Endothelial cell of umbilical vein (primary cell): ENCODE measurements at regions not wholly inside any gene's neighbourhood (a gene's known extent, or its start where the extent isn't known, plus 50 kb on each side); places are given as distances from the start of the nearest gene placed in this dataset.

Experiments
- BruUV-seq: library from RNA; stranded (reverse); fragments of 400-500 nt; replicated peaks from 2 replicates; lab custom pipeline; 2021; lab: Mats Ljungman, UMichigan
- CTCF ChIA-PET: fragments of 300-600, 350-600 bp; sonication (Branson Sonifier 250); formaldehyde crosslinking; loops from one replicate; lab custom pipeline; 2021; ENCODE audit warnings: antibody characterized with exemption, inconsistent platforms; lab: Charles Lee
- POLR2A ChIA-PET: fragments of 300-600, 350-600 bp; sonication (Branson Sonifier 250); formaldehyde crosslinking; loops from one replicate; lab custom pipeline; 2021; ENCODE audit warnings: antibody characterized with exemption, inconsistent platforms; lab: Charles Lee
- DNase-seq: peaks from one replicate; pipeline ENCODE4 v3.0.0-alpha.2; 2011; ENCODE audit warnings: low read depth, low spot score
- FAIRE-seq: peaks from 2 replicates; lab custom pipeline; 2011; peaks lifted over from hg19 to GRCh38; lab: Jason Lieb, UNC
- H2AFZ ChIP-seq: 2 replicates; pipeline ENCODE4 v1.6.0; 2012; ENCODE audit warnings: low read depth, low read length, control low read depth, inconsistent platforms
- H3K27ac ChIP-seq: 2 replicates; pipeline ENCODE4 v1.5.1; 2011; ENCODE audit warnings: low read depth, mild to moderate bottlenecking, control low read depth, low read length, moderate library complexity; ENCODE audit not compliant: insufficient read depth
- H3K27me3 ChIP-seq, 2 experiments: 2 replicates each; pipeline versions ENCODE4 v1.6.0 to v1.6.1; 2011; ENCODE audit warnings: low read length in 2 of 2, mixed read lengths in 1 of 2; ENCODE audit not compliant: control insufficient read depth in 2 of 2, insufficient read depth in 2 of 2
- H3K36me3 ChIP-seq, 2 experiments: 2 replicates in 1 of 2; 3 replicates in 1 of 2; pipeline ENCODE4 v1.5.1; 2011; ENCODE audit warnings: low read length in 2 of 2, mild to moderate bottlenecking in 1 of 2, moderate library complexity in 1 of 2; ENCODE audit not compliant: control insufficient read depth in 2 of 2, insufficient read depth in 2 of 2; ENCODE audit errors: extremely low read depth in 1 of 2
- H3K4me1 ChIP-seq: 3 replicates; pipeline ENCODE4 v1.5.1; 2011; ENCODE audit warnings: mild to moderate bottlenecking, low read length; ENCODE audit not compliant: control insufficient read depth, insufficient read depth; ENCODE audit errors: extremely low read depth
- H3K4me2 ChIP-seq: 2 replicates; pipeline ENCODE4 v1.6.1; 2011; ENCODE audit warnings: low read length, control low read depth, mixed read lengths; ENCODE audit not compliant: insufficient read depth
- H3K4me3 ChIP-seq, 3 experiments: fragments of 200-600 bp in 1 of 3; sonication (generic), shearing (Covaris generic) in 1 of 3; replicated peaks in 1 of 3; 2 replicates each; pipeline ENCODE4 v1.5.1; 2011 to 2016; ENCODE audit warnings: control low read depth in 3 of 3, low read length in 3 of 3, mild to moderate bottlenecking in 2 of 3, inconsistent platforms in 1 of 3, low read depth in 1 of 3, moderate library complexity in 1 of 3; ENCODE audit not compliant: insufficient read depth in 1 of 3
- H3K79me2 ChIP-seq: 2 replicates; pipeline ENCODE4 v1.6.0; 2012; ENCODE audit warnings: low read length, inconsistent platforms; ENCODE audit not compliant: control insufficient read depth, insufficient read depth
- H3K9ac ChIP-seq: replicated peaks from 2 replicates; pipeline ENCODE3; 2011; ENCODE audit warnings: low read length, control low read depth; ENCODE audit not compliant: insufficient read depth; ENCODE audit errors: extremely low read depth
- H3K9me1 ChIP-seq: replicated peaks from 3 replicates; pipeline ENCODE4 v1.6.0; 2011; ENCODE audit warnings: mild to moderate bottlenecking, low read length; ENCODE audit not compliant: control insufficient read depth, insufficient read depth; ENCODE audit errors: extremely low read depth
- H3K9me3 ChIP-seq: replicated peaks from 2 replicates; pipeline ENCODE4 v1.5.1; 2012; ENCODE audit warnings: low read length, inconsistent platforms; ENCODE audit not compliant: control insufficient read depth, insufficient read depth
- H4K20me1 ChIP-seq: replicated peaks from 2 replicates; pipeline ENCODE3; 2011; ENCODE audit warnings: mild to moderate bottlenecking, low read length; ENCODE audit not compliant: control insufficient read depth, insufficient read depth; ENCODE audit errors: extremely low read depth
- CTCF ChIP-seq, 2 donors: IDR thresholded peaks; 1 replicate in 1 of 2; 2 replicates in 1 of 2; pipeline ENCODE4 v1.5.1; 2011; ENCODE audit warnings: low read length in 2 of 2, mild to moderate bottlenecking in 2 of 2, moderate library complexity in 2 of 2, control low read depth in 1 of 2, inconsistent platforms in 1 of 2, low read depth in 1 of 2; ENCODE audit not compliant: insufficient read depth in 1 of 2; ENCODE audit errors: extremely low read depth in 1 of 2
- EZH2 ChIP-seq: IDR thresholded peaks from 2 replicates; pipeline ENCODE4 v1.6.1; 2012; ENCODE audit warnings: borderline replicate concordance, low read depth, mild to moderate bottlenecking, moderate library complexity, low read length, inconsistent platforms; ENCODE audit not compliant: severe bottlenecking
- FOS ChIP-seq: IDR thresholded peaks from 2 replicates; pipeline ENCODE4 v1.6.1; 2011; ENCODE audit warnings: mild to moderate bottlenecking, low read length, moderate library complexity, borderline replicate concordance; ENCODE audit not compliant: insufficient read depth
- GATA2 ChIP-seq: IDR thresholded peaks from 2 replicates; pipeline ENCODE4 v1.7.0; 2011; ENCODE audit warnings: low read depth, mild to moderate bottlenecking, moderate library complexity, mixed read lengths, low read length; ENCODE audit not compliant: insufficient read length, insufficient read depth
- JUN ChIP-seq: IDR thresholded peaks from 2 replicates; pipeline ENCODE4 v1.6.1; 2011; ENCODE audit warnings: borderline replicate concordance, low read depth; ENCODE audit not compliant: insufficient read length, insufficient read depth
- MYC ChIP-seq: IDR thresholded peaks from one replicate; pipeline ENCODE4 v1.6.1; 2011; ENCODE audit warnings: mild to moderate bottlenecking, low read depth, low read length
- POLR2A ChIP-seq: IDR thresholded peaks from 2 replicates; pipeline ENCODE4 v1.6.1; 2012; ENCODE audit warnings: low read depth, mild to moderate bottlenecking, control low read depth, low read length
- POLR2AphosphoS5 ChIP-seq: IDR thresholded peaks from 2 replicates; pipeline ENCODE4 v1.6.1; 2012; ENCODE audit warnings: low read depth, mild to moderate bottlenecking, control low read depth, low read length, moderate library complexity; ENCODE audit not compliant: insufficient read depth
- dilution Hi-C: fragments of 300-500 bp; cut with MboI; formaldehyde crosslinking; loops from one replicate; pipeline ENCODE4 v1.15.0; 2019; ENCODE audit warnings: low sequenced_read_pairs; ENCODE audit not compliant: extremely low pct_ligation_motif_present
- intact Hi-C: fragments of 100-400 bp; cut with micrococcal nuclease; formaldehyde crosslinking; loops from one replicate; pipeline ENCODE4 v1.10.0; 2022
- TF ChIP-seq, protein P1 (sequence below): IDR thresholded peaks from 2 replicates; pipeline ENCODE4 v1.6.1; 2011; ENCODE audit not compliant: insufficient read depth, insufficient read length

DNA sequence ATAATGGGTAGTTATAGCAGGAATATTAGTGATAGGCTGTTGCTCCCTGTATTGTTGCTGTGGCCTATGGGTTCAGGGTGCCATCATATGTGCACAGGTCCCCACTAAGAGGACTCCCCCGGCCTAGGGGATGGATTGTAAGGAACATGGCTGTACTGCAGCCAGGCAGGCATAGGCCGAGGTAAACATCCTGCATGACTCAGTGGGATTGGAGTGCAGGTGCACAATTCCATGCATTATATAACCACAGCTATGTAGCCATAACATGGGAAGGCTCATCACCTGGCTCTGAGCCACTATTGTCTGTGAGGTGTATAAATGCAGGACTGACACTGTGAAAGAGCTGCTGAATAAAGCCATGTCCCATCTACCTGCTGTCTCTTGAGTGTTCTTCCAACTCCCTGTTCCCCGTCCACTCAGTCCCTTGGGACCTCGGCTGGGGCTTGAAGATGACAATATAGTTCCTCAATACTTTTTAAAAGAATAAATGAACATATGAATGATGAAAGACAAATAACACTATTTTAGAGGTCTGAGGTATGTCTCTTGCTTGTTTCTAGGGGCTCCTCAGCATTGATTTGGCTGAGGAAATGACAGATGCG, 425.2 kb downstream of the IDS start:
- dilution Hi-C loops: no loop called here
- no peaks in the 10 kb centered on the region for H3K4me1 ChIP-seq
- no peak overlapping the region for H3K4me3 ChIP-seq
- no peaks in the 10 kb centered on the region for H4K20me1 ChIP-seq
- DNase-seq (no peak), FAIRE-seq (no peak)
- POLR2A ChIA-PET: no interaction called here
- BruUV-seq: no TSS peak
- no peak overlapping the region for H3K4me2 ChIP-seq
- H3K9me3 ChIP-seq: no peaks in the 10 kb centered on the region
- H3K27ac ChIP-seq: no peak overlapping the region
- intact Hi-C loops: no loop called here
- no peak overlapping the region for H3K9ac ChIP-seq
- no peaks in the 10 kb centered on the region for H3K9me1 ChIP-seq
- H3K79me2 ChIP-seq: no peaks in the 10 kb centered on the region
- no peak overlapping the region for H2AFZ ChIP-seq
- H3K36me3 ChIP-seq: no peaks in the 10 kb centered on the region
- TF ChIP-seq FOS (no peak), POLR2A (no peak), MYC (no peak), POLR2AphosphoS5 (no peak), JUN (no peak), CTCF (IDR thresholded peaks at IDR 0.05; ENCODE audit: extremely low read depth in 1 of 2, insufficient read depth in 1 of 2, low read depth in 1 of 2, low read length in 2 of 2) (no peak), EZH2 (no peak), GATA2 (no peak)
- TF ChIP-seq, protein P1, sequence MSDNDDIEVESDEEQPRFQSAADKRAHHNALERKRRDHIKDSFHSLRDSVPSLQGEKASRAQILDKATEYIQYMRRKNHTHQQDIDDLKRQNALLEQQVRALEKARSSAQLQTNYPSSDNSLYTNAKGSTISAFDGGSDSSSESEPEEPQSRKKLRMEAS: no peak
- CTCF ChIA-PET: no interaction called here
- no peaks in the 10 kb centered on the region for H3K27me3 ChIP-seq
